ENCODE measurements at regions not wholly inside any gene's neighbourhood (a gene's known extent, or its start where the extent isn't known, plus 50 kb on each side); places are given as distances from the start of the nearest gene placed in this dataset.

GRCh38 chr9:1335174-1335573 lies 285.0 kb downstream of the DMRT2 start:
- Histone ChIP-seq H3K27me3 (no peaks in the 10 kb centered on the region), H3K4me1 (no peaks in the 10 kb centered on the region), H3K4me3 (no peak overlapping the region), H3K9me3 (no peaks in the 10 kb centered on the region), H3K36me3 (no peaks in the 10 kb centered on the region), H3K27ac (no peak overlapping the region)
- no peak for DNase-seq (ENCODE audit: low spot score)
- no peak for TF ChIP-seq CTCF (IDR thresholded peaks at IDR 0.05)

GRCh38 chr9:1337169-1337568 lies 287.0 kb downstream of the DMRT2 start:
- TF ChIP-seq CTCF (IDR thresholded peaks at IDR 0.05) = no peak

GRCh38 chr9:1340390-1340789 lies 290.2 kb downstream of the DMRT2 start:
- DNase-seq (ENCODE audit: low spot score) = no peak
- Histone ChIP-seq H3K36me3 (no peaks in the 10 kb centered on the region), H3K27ac (no peak overlapping the region), H3K4me3 (no peak overlapping the region), H3K27me3 (no peaks in the 10 kb centered on the region), H3K9me3 (peaks cover 4 to 9% of the 10 kb centered on the region in 2 donors), H3K4me1 (no peaks in the 10 kb centered on the region)
- no peak for TF ChIP-seq CTCF (IDR thresholded peaks at IDR 0.05)

More at GRCh38 chr9:1337169-1337568, 287.0 kb downstream of the DMRT2 start:
- Histone ChIP-seq H3K27ac (no peak overlapping the region), H3K4me1 (no peaks in the 10 kb centered on the region), H3K27me3 (no peaks in the 10 kb centered on the region), H3K9me3 (no peaks in the 10 kb centered on the region), H3K36me3 (no peaks in the 10 kb centered on the region), H3K4me3 (no peak overlapping the region)
- DNase-seq (ENCODE audit: low spot score) = no peak

GRCh38 chr9:1353291-1353690 lies 303.1 kb downstream of the DMRT2 start:
- Histone ChIP-seq H3K27me3 (no peaks in the 10 kb centered on the region), H3K4me1 (no peaks in the 10 kb centered on the region), H3K36me3 (no peaks in the 10 kb centered on the region), H3K4me3 (no peak overlapping the region), H3K9me3 (no peaks in the 10 kb centered on the region), H3K27ac (no peak overlapping the region)
- no peak for TF ChIP-seq CTCF (IDR thresholded peaks at IDR 0.05)
- DNase-seq (ENCODE audit: low spot score) = no peak

- no peak for TF ChIP-seq CTCF (IDR thresholded peaks at IDR 0.05)
- Histone ChIP-seq H3K36me3 (no peaks in the 10 kb centered on the region), H3K9me3 (no peaks in the 10 kb centered on the region), H3K4me3 (no peak overlapping the region), H3K4me1 (no peaks in the 10 kb centered on the region), H3K27me3 (no peaks in the 10 kb centered on the region), H3K27ac (no peak overlapping the region)
- no peak for DNase-seq (ENCODE audit: low spot score)
Observed at GRCh38 chr9:1354086-1354485, 303.9 kb downstream of the DMRT2 start.

GRCh38 chr9:1354606-1355005 lies 304.4 kb downstream of the DMRT2 start:
- DNase-seq (ENCODE audit: low spot score) = no peak
- Histone ChIP-seq H3K27me3 (no peaks in the 10 kb centered on the region), H3K4me1 (no peaks in the 10 kb centered on the region), H3K36me3 (no peaks in the 10 kb centered on the region), H3K27ac (no peak overlapping the region), H3K4me3 (no peak overlapping the region), H3K9me3 (no peaks in the 10 kb centered on the region)
- TF ChIP-seq CTCF (IDR thresholded peaks at IDR 0.05) = no peak

Data from right atrium auricular region (tissue), 2 donors.